Epithelial cell of prostate (primary cell): ENCODE measurements at regions not wholly inside any gene's neighbourhood (a gene's known extent, or its start where the extent isn't known, plus 50 kb on each side); places are given as distances from the start of the nearest gene placed in this dataset.

Experiments used
- DNase-seq: peaks from one replicate; pipeline ENCODE4 v3.0.0-alpha.2; 2011; ENCODE audit warnings: low read depth, low spot score
- H3K27ac ChIP-seq: fragments of 450-650 bp; 2 replicates; pipeline ENCODE4 v1.5.1; 2017; ENCODE audit warnings: mild to moderate bottlenecking

- peak overlapping the region; percentile 45 for H3K27ac ChIP-seq
- no peak for DNase-seq
These were observed 661.0 kb upstream of the C9orf72 start for GRCh38 chr9:28234133-28234893.

- peak overlapping the region; percentile 45 for H3K27ac ChIP-seq
- peak; percentile 82 for DNase-seq
These were observed 661.6 kb upstream of the C9orf72 start for GRCh38 chr9:28234894-28235277.

GRCh38 chr9:28249424-28249823 is 676.1 kb upstream of the C9orf72 start:
- H3K27ac ChIP-seq: no peak overlapping the region
- DNase-seq: no peak

GRCh38 chr9:28255174-28255573 is 681.9 kb upstream of the C9orf72 start:
- no peak for DNase-seq
- no peak overlapping the region for H3K27ac ChIP-seq

- H3K27ac ChIP-seq: no peak overlapping the region
- no peak for DNase-seq
These were observed 687.0 kb upstream of the C9orf72 start for GRCh38 chr9:28260330-28260729.

GRCh38 chr9:28264368-28264767 is 691.1 kb upstream of the C9orf72 start:
- DNase-seq: peak; percentile 20

GRCh38 chr9:28267351-28267750 is 694.1 kb upstream of the C9orf72 start:
- H3K27ac ChIP-seq: no peak overlapping the region
- DNase-seq: no peak

More at GRCh38 chr9:28264368-28264767, 691.1 kb upstream of the C9orf72 start:
- H3K27ac ChIP-seq: peak overlapping the region; percentile 32

GRCh38 chr9:28270156-28270555 is 696.9 kb upstream of the C9orf72 start:
- H3K27ac ChIP-seq: no peak overlapping the region
- no peak for DNase-seq

GRCh38 chr9:28272127-28272526 is 698.8 kb upstream of the C9orf72 start:
- DNase-seq: no peak

GRCh38 chr9:28287455-28287854 is 714.2 kb upstream of the C9orf72 start:
- no peak for DNase-seq
- H3K27ac ChIP-seq: no peak overlapping the region

More at GRCh38 chr9:28272127-28272526, 698.8 kb upstream of the C9orf72 start:
- no peak overlapping the region for H3K27ac ChIP-seq

GRCh38 chr9:28289746-28290145 is 716.5 kb upstream of the C9orf72 start:
- no peak overlapping the region for H3K27ac ChIP-seq
- no peak for DNase-seq

- H3K27ac ChIP-seq: no peak overlapping the region
- no peak for DNase-seq
These were observed 720.2 kb upstream of the C9orf72 start for GRCh38 chr9:28293369-28294090.

GRCh38 chr9:28301281-28301680 is 728.0 kb upstream of the C9orf72 start:
- peak; percentile 10 for DNase-seq
- H3K27ac ChIP-seq: no peak overlapping the region

GRCh38 chr9:28317745-28318144 is 744.5 kb upstream of the C9orf72 start:
- no peak overlapping the region for H3K27ac ChIP-seq
- DNase-seq: no peak

- no peak for DNase-seq
These were observed 745.2 kb upstream of the C9orf72 start for GRCh38 chr9:28318515-28318914.

GRCh38 chr9:28319981-28320380 is 746.7 kb upstream of the C9orf72 start:
- H3K27ac ChIP-seq: no peak overlapping the region
- no peak for DNase-seq

More at GRCh38 chr9:28318515-28318914, 745.2 kb upstream of the C9orf72 start:
- H3K27ac ChIP-seq: no peak overlapping the region

GRCh38 chr9:28320616-28321015 is 747.3 kb upstream of the C9orf72 start:
- DNase-seq: no peak
- no peak overlapping the region for H3K27ac ChIP-seq

GRCh38 chr9:28329323-28329722 is 756.0 kb upstream of the C9orf72 start:
- H3K27ac ChIP-seq: no peak overlapping the region
- DNase-seq: no peak

GRCh38 chr9:28332648-28333047 is 759.4 kb upstream of the C9orf72 start:
- H3K27ac ChIP-seq: no peak overlapping the region
- no peak for DNase-seq

GRCh38 chr9:28341913-28342312 is 768.6 kb upstream of the C9orf72 start:
- DNase-seq: no peak
- no peak overlapping the region for H3K27ac ChIP-seq

GRCh38 chr9:28342815-28343338 is 769.6 kb upstream of the C9orf72 start:
- no peak for DNase-seq
- no peak overlapping the region for H3K27ac ChIP-seq
